ENCODE measurements at regions not wholly inside any gene's neighbourhood (a gene's known extent, or its start where the extent isn't known, plus 50 kb on each side); places are given as distances from the start of the nearest gene placed in this dataset.

- no peak for TF ChIP-seq CTCF (IDR thresholded peaks at IDR 0.05; ENCODE audit: insufficient read depth, low read length, poor library complexity, severe bottlenecking)
- no peak for DNase-seq (ENCODE audit: extremely low read depth, insufficient read length)
Observed at GRCh38 chr1:182122256-182122912, 60.9 kb upstream of the ZNF648 start.

GRCh38 chr1:182121787-182122186 is 60.3 kb upstream of the ZNF648 start:
- Histone ChIP-seq H3K27me3 (replicated peaks; ENCODE audit: control insufficient read depth, insufficient read depth, low read length) (peaks cover 1% of the 10 kb centered on the region), H3K4me3 (replicated peaks; ENCODE audit: low read depth, low read length) (no peak overlapping the region)
- no peak for TF ChIP-seq CTCF (IDR thresholded peaks at IDR 0.05; ENCODE audit: insufficient read depth, low read length, poor library complexity, severe bottlenecking)

More at GRCh38 chr1:182122256-182122912, 60.9 kb upstream of the ZNF648 start:
- H3K4me3 ChIP-seq (replicated peaks; ENCODE audit: low read depth, low read length) = no peak overlapping the region
- peaks cover 1% of the 10 kb centered on the region for H3K27me3 ChIP-seq (replicated peaks; ENCODE audit: control insufficient read depth, insufficient read depth, low read length)
- H3K36me3 ChIP-seq (ENCODE audit: control insufficient read depth, insufficient read depth, low read length) = no peaks in the 10 kb centered on the region

GRCh38 chr1:182120411-182121258 is 59.1 kb upstream of the ZNF648 start:
- no peak for TF ChIP-seq CTCF (IDR thresholded peaks at IDR 0.05; ENCODE audit: insufficient read depth, low read length, poor library complexity, severe bottlenecking)
- Histone ChIP-seq H3K36me3 (ENCODE audit: control insufficient read depth, insufficient read depth, low read length) (no peaks in the 10 kb centered on the region), H3K4me3 (replicated peaks; ENCODE audit: low read depth, low read length) (no peak overlapping the region), H3K27me3 (replicated peaks; ENCODE audit: control insufficient read depth, insufficient read depth, low read length) (peaks cover 1% of the 10 kb centered on the region)
- DNase-seq (ENCODE audit: extremely low read depth, insufficient read length) = no peak

More at GRCh38 chr1:182121787-182122186, 60.3 kb upstream of the ZNF648 start:
- H3K36me3 ChIP-seq (ENCODE audit: control insufficient read depth, insufficient read depth, low read length) = no peaks in the 10 kb centered on the region
- DNase-seq (ENCODE audit: extremely low read depth, insufficient read length) = no peak

GRCh38 chr1:182119631-182120030 is 58.1 kb upstream of the ZNF648 start:
- H3K36me3 ChIP-seq (ENCODE audit: control insufficient read depth, insufficient read depth, low read length) = no peaks in the 10 kb centered on the region
- TF ChIP-seq CTCF (IDR thresholded peaks at IDR 0.05; ENCODE audit: insufficient read depth, low read length, poor library complexity, severe bottlenecking) = no peak
- peaks cover 1% of the 10 kb centered on the region for H3K27me3 ChIP-seq (replicated peaks; ENCODE audit: control insufficient read depth, insufficient read depth, low read length)
- H3K4me3 ChIP-seq (replicated peaks; ENCODE audit: low read depth, low read length) = no peak overlapping the region
- no peak for DNase-seq (ENCODE audit: extremely low read depth, insufficient read length)

GRCh38 chr1:182118851-182119250 is 57.3 kb upstream of the ZNF648 start:
- no peak for TF ChIP-seq CTCF (IDR thresholded peaks at IDR 0.05; ENCODE audit: insufficient read depth, low read length, poor library complexity, severe bottlenecking)
- Histone ChIP-seq H3K27me3 (replicated peaks; ENCODE audit: control insufficient read depth, insufficient read depth, low read length) (peaks cover 1% of the 10 kb centered on the region), H3K36me3 (ENCODE audit: control insufficient read depth, insufficient read depth, low read length) (no peaks in the 10 kb centered on the region), H3K4me3 (replicated peaks; ENCODE audit: low read depth, low read length) (no peak overlapping the region)
- no peak for DNase-seq (ENCODE audit: extremely low read depth, insufficient read length)
